Spleen (tissue), 11 donors: ENCODE measurements at regions not wholly inside any gene's neighbourhood (a gene's known extent, or its start where the extent isn't known, plus 50 kb on each side); places are given as distances from the start of the nearest gene placed in this dataset.

Experiments
- DNase-seq: peaks from one replicate; pipeline ENCODE4 v3.0.0-alpha.2; 2020
- H3K27ac ChIP-seq, 8 donors: fragments of 200-600 bp; sonication (generic) in 7 of 8; 1 replicate in 4 of 8; 2 replicates in 4 of 8; pipeline versions ENCODE4 v1.5.0 to v1.8.0; 2016 to 2021; ENCODE audit warnings: inconsistent platforms in 4 of 8, mild to moderate bottlenecking in 4 of 8, moderate library complexity in 1 of 8
- H3K27me3 ChIP-seq, 7 donors: fragments of 200-600 bp; sonication (generic) in 6 of 7; replicated peaks in 1 of 7; 1 replicate in 4 of 7; 2 replicates in 3 of 7; pipeline versions ENCODE4 v1.5.0 to v1.8.0; 2016 to 2021; ENCODE audit warnings: inconsistent platforms in 3 of 7, mild to moderate bottlenecking in 1 of 7
- H3K36me3 ChIP-seq, 6 donors: fragments of 200-600 bp; sonication (generic) in 5 of 6; 1 replicate in 4 of 6; 2 replicates in 2 of 6; pipeline versions ENCODE4 v1.5.0 to v1.8.0; 2016 to 2021; ENCODE audit warnings: inconsistent platforms in 2 of 6
- H3K4me1 ChIP-seq, 6 donors: fragments of 200-600 bp; sonication (generic) in 5 of 6; 1 replicate in 3 of 6; 2 replicates in 3 of 6; pipeline versions ENCODE4 v1.5.0 to v1.8.0; 2016 to 2021; ENCODE audit warnings: inconsistent platforms in 3 of 6
- H3K4me3 ChIP-seq, 8 donors: fragments of 200-600 bp; sonication (generic) in 7 of 8; 1 replicate in 4 of 8; 2 replicates in 4 of 8; pipeline versions ENCODE4 v1.5.0 to v1.8.0; 2016 to 2021; ENCODE audit warnings: inconsistent platforms in 4 of 8, mild to moderate bottlenecking in 4 of 8, moderate library complexity in 2 of 8
- H3K9me3 ChIP-seq, 8 donors: fragments of 200-600 bp; sonication (generic) in 7 of 8; 1 replicate in 4 of 8; 2 replicates in 4 of 8; pipeline versions ENCODE4 v1.5.0 to v1.8.0; 2016 to 2021; ENCODE audit warnings: inconsistent platforms in 4 of 8
- POLR2A ChIP-seq, 3 donors: fragments of 450-650 bp; IDR thresholded peaks; one replicate each; pipeline ENCODE4 v1.5.1; 2017; ENCODE audit warnings: antibody characterized with exemption in 3 of 3, mild to moderate bottlenecking in 1 of 3
- POLR2AphosphoS5 ChIP-seq, 3 donors: sonication (generic); formaldehyde crosslinking; IDR thresholded peaks; one replicate each; pipeline ENCODE4 v1.5.1; 2017; ENCODE audit warnings: antibody characterized with exemption in 3 of 3
- WGBS, 5 donors: extraction: QIAGEN DNeasy Blood & Tissue Kit in 3 of 5; methylation state at CpG; one replicate each; pipeline versions ENCODE4 v1.1.5 to v1.1.7; 2013 to 2018; 5-methylcytosine and 5-hydroxymethylcytosine counted together
- intact Hi-C: fragments of 100-400 bp; cut with DNase I; formaldehyde crosslinking; loops from one replicate; pipeline ENCODE4 v1.15.0; 2023; ENCODE audit warnings: low total_unique reads
- TF ChIP-seq, protein P1 (sequence below), 11 experiments: fragments of 200-600 bp in 7 of 11; fragments of 450-650 bp in 4 of 11; sonication (generic) in 4 of 11; IDR thresholded peaks in 8 of 11; conservative IDR thresholded peaks in 3 of 11; 1 replicate in 7 of 11; 2 replicates in 4 of 11; pipeline versions ENCODE4 v1.4.0 to v1.8.0; 2016 to 2021; ENCODE audit warnings: antibody characterized with exemption in 11 of 11, inconsistent platforms in 4 of 11, mild to moderate bottlenecking in 1 of 11
- donor health status: healthy with polysubstance abuse.
- donor health status: DM: no; HTN: no; CAD: no; lungs with moderate emphysema.
- donor health status: DM: no; HTN: no; CAD: no.
- donor health status: Bipolar disorder and iron deficiency.
- donor health status: healthy.
- donor health status: DM: no; HTN: no; CAD: no.
- donor health status: DM: yes; HTN: yes; CAD: no.

DNA sequence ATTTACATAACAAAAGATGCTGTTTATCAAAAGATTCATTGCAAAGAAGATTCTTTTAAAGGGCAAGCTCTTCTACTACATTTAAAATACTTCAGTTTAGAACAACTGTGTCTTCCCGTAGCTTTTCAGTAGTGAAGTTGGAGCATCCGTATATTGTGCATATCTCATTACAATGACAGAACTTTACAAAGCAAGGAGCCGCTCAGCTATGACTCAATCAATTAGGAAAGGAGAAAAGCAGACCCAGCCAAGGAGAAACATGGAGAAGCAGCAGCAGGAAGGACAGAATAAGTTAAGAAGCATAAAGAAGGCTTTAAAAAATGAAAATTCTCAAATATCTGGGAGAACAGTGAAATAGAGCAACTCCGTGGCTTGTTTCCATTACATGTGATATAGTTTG, 132.6 kb upstream of the SMLR1 start:
- no peaks in the 10 kb centered on the region for H3K9me3 ChIP-seq
- peaks cover 0 to 9% (median 0%) of the 10 kb centered on the region in 6 donors for H3K4me1 ChIP-seq
- H3K27ac ChIP-seq: no peak overlapping the region
- 90 to 95% (median 94%) methylated on average over 4 of the region's 4 CpGs for WGBS, 5 donors
- no peaks in the 10 kb centered on the region for H3K36me3 ChIP-seq
- TF ChIP-seq, protein P1, sequence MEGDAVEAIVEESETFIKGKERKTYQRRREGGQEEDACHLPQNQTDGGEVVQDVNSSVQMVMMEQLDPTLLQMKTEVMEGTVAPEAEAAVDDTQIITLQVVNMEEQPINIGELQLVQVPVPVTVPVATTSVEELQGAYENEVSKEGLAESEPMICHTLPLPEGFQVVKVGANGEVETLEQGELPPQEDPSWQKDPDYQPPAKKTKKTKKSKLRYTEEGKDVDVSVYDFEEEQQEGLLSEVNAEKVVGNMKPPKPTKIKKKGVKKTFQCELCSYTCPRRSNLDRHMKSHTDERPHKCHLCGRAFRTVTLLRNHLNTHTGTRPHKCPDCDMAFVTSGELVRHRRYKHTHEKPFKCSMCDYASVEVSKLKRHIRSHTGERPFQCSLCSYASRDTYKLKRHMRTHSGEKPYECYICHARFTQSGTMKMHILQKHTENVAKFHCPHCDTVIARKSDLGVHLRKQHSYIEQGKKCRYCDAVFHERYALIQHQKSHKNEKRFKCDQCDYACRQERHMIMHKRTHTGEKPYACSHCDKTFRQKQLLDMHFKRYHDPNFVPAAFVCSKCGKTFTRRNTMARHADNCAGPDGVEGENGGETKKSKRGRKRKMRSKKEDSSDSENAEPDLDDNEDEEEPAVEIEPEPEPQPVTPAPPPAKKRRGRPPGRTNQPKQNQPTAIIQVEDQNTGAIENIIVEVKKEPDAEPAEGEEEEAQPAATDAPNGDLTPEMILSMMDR (IDR thresholded peaks at IDR 0.05 in 8 of 11, conservative IDR thresholded peaks at IDR 0.05 in 3 of 11): no peak
- no peak for TF ChIP-seq POLR2A (IDR thresholded peaks at IDR 0.05)
- TF ChIP-seq POLR2AphosphoS5 (IDR thresholded peaks at IDR 0.05): no peak
- no peaks in the 10 kb centered on the region for H3K27me3 ChIP-seq
- intact Hi-C loops: loop anchor here (10.0 kb wide), 1 partner anchor 370 kb away; no protein-coding TSS in a partner anchor
- no peak overlapping the region for H3K4me3 ChIP-seq
- DNase-seq: no peak

DNA sequence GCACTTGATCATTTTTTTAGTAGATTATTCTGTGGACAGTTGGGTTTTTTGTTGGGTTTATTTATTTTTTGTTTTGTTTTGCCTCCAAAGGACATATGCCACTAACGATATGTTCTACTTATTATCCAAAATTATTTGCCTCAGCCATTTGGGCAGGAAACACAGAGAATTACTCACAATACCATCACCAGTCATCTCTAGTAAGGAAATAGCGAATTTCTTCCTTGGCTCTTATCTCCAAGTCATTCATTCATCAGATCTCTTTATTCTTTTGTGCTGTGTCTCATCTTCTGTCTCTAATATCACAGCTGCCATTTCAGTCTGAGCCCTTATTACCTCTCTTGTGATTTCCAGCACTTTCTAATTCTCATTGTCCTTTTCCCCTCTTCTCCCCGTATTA, 130.4 kb upstream of the SMLR1 start:
- Histone ChIP-seq H3K27ac (no peak overlapping the region), H3K4me1 (peaks cover 0 to 9% (median 0%) of the 10 kb centered on the region in 6 donors), H3K4me3 (no peak overlapping the region), H3K27me3 (peaks cover 0 to 7% (median 0%) of the 10 kb centered on the region in 7 donors), H3K36me3 (no peaks in the 10 kb centered on the region), H3K9me3 (no peaks in the 10 kb centered on the region)
- no peak for TF ChIP-seq POLR2A (IDR thresholded peaks at IDR 0.05)
- no peak for TF ChIP-seq POLR2AphosphoS5 (IDR thresholded peaks at IDR 0.05)
- TF ChIP-seq, protein P1 (IDR thresholded peaks at IDR 0.05 in 8 of 11, conservative IDR thresholded peaks at IDR 0.05 in 3 of 11): no peak
- intact Hi-C loops: loop anchor here (10.0 kb wide), 1 partner anchor 372 kb away; no protein-coding TSS in a partner anchor
- WGBS, 5 donors: 78 to 89% (median 81%) methylated on average over 3 of the region's 3 CpGs
- no peak for DNase-seq

DNA sequence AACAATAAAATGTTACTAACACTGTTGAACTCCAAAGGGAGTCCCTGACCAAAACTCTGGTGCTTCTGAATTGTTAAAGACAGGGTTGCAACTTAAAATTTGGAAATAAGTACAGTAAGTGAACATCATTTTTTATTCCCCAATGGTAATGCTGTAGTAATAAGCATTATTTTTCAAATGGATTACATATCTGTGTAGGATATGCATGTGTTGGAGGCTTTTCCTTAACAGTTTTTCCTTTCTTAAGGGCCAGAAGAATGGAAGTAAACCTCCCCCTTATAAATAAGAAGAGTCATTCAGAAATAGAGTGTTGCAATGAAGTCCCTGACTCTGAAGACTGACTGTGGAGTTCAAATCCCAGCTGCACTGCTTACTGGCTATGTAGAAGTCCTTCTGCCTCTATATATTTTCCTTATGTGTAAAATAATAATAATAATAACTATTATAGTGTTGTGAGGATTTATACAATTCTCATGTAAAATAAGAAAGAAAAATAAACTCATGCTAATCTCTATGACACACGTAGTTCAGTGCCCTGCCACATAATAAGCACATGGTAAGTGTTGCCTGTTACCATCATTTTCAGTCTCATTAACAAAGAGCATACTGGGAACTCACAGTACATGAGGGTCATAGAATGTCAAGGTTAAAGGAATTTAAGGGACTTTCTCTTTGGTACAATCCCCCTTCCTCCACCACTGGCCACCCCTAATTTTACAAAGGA, 129.8 kb upstream of the SMLR1 start:
- Histone ChIP-seq H3K4me1 (peaks cover 0 to 9% (median 0%) of the 10 kb centered on the region in 6 donors), H3K27me3 (peaks cover 0 to 13% (median 0%) of the 10 kb centered on the region in 7 donors), H3K27ac (no peak overlapping the region), H3K4me3 (no peak overlapping the region), H3K9me3 (no peaks in the 10 kb centered on the region), H3K36me3 (no peaks in the 10 kb centered on the region)
- no peak for DNase-seq
- intact Hi-C loops: loop anchor here (10.0 kb wide), 1 partner anchor 373 kb away; no protein-coding TSS in a partner anchor
- 19 to 48% (median 35%) methylated on average over 1 of the region's 1 CpG for WGBS, 5 donors
- TF ChIP-seq POLR2AphosphoS5 (IDR thresholded peaks at IDR 0.05): no peak

DNA sequence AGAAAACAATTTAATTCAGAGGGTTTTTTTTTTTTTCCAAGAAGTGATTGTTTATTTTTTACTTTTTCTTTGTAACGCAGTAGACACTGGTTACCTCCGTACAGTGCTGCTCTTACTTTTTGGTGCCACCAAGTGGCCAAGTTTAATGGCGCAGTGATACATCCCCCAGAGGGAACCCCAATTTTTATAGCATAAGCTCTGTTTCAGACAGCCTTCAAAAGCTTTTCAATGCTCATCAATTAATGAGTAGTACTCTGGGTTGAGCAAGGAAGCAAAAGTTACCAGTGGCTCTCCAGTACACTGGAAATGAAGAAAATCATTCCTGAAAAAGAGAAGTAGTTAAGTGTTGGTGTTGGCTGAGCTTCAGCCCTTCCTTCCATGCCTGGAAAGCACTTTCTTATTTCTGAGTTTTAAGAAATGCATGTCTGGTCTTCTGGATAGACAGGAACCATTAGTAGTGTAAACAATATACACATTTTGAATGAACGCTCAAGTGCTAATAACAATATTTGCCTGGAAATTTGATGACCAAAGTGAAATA, 129.1 kb upstream of the SMLR1 start:
- intact Hi-C loops: loop anchor here (10.0 kb wide), 1 partner anchor 373 kb away; no protein-coding TSS in a partner anchor
- Histone ChIP-seq H3K27me3 (peaks cover 0 to 13% (median 0%) of the 10 kb centered on the region in 7 donors), H3K4me3 (no peak overlapping the region), H3K27ac (no peak overlapping the region), H3K9me3 (no peaks in the 10 kb centered on the region), H3K4me1 (peaks cover 0 to 9% (median 0%) of the 10 kb centered on the region in 6 donors), H3K36me3 (no peaks in the 10 kb centered on the region)
- WGBS, 5 donors: 21 to 37% (median 30%) methylated on average over 4 of the region's 4 CpGs
- no peak for TF ChIP-seq POLR2AphosphoS5 (IDR thresholded peaks at IDR 0.05)
- no peak for TF ChIP-seq POLR2A (IDR thresholded peaks at IDR 0.05)
- TF ChIP-seq, protein P1 (IDR thresholded peaks at IDR 0.05 in 8 of 11, conservative IDR thresholded peaks at IDR 0.05 in 3 of 11): peak in 10 of 11 experiments; percentile 6 to 74 (median 54)
- no peak for DNase-seq
